Activated CD4-positive, alpha-beta T cell treated with anti-CD3 and anti-CD28 coated beads, Interleukin-2, amount 10 ng/mL, durations not matched to agents 7 days and 5 days (primary cell): ENCODE measurements at regions not wholly inside any gene's neighbourhood (a gene's known extent, or its start where the extent isn't known, plus 50 kb on each side); places are given as distances from the start of the nearest gene placed in this dataset.

ENCODE experiments used
- CTCF ChIA-PET: fragments of 350-600 bp; sonication (Branson Sonifier 250); formaldehyde crosslinking; loops from one replicate; lab custom pipeline; 2021; ENCODE audit warnings: antibody characterized with exemption; lab: Charles Lee
- POLR2A ChIA-PET: fragments of 350-600 bp; sonication (Branson Sonifier 250); formaldehyde crosslinking; loops from one replicate; lab custom pipeline; 2021; ENCODE audit warnings: antibody characterized with exemption; lab: Charles Lee
- DNase-seq: peaks from one replicate; pipeline ENCODE4 v3.0.0-alpha.2; 2020
- H3K27ac Mint-ChIP-seq: one replicate; pipeline ENCODE4 v1.8.0; 2021; ENCODE audit warnings: mild to moderate bottlenecking, moderate library complexity, mixed read lengths
- H3K27me3 Mint-ChIP-seq: one replicate; pipeline ENCODE4 v1.8.0; 2021; ENCODE audit warnings: mixed read lengths
- H3K36me3 Mint-ChIP-seq: one replicate; pipeline ENCODE4 v1.8.0; 2021; ENCODE audit warnings: low read depth, mixed read lengths
- H3K4me1 Mint-ChIP-seq: one replicate; pipeline ENCODE4 v1.8.0; 2021; ENCODE audit warnings: mixed read lengths
- H3K4me3 Mint-ChIP-seq: one replicate; pipeline ENCODE4 v1.8.0; 2021; ENCODE audit warnings: mild to moderate bottlenecking, moderate library complexity, mixed read lengths
- H3K9me3 Mint-ChIP-seq: one replicate; pipeline ENCODE4 v1.8.0; 2021; ENCODE audit warnings: mixed read lengths

GRCh38 chr12:124491310-124491709 is 76.1 kb downstream of the NCOR2 start:
- Mint-ChIP-seq H3K4me3 (no peak overlapping the region), H3K4me1 (peaks cover 14% of the 10 kb centered on the region), H3K27ac (no peak overlapping the region), H3K9me3 (no peaks in the 10 kb centered on the region), H3K27me3 (no peaks in the 10 kb centered on the region), H3K36me3 (peaks cover 3% of the 10 kb centered on the region)
- no peak for DNase-seq
- ChIA-PET CTCF (interaction anchor here (0.7 to 1.1 kb wide), 2 partner anchors 8 to 274 kb away, joined by 3 to 4 read pairs; no protein-coding TSS in a partner anchor), POLR2A (no interaction called here)

- DNase-seq, result no peak
- H3K36me3 Mint-ChIP-seq, result peaks cover 3% of the 10 kb centered on the region
- H3K27me3 Mint-ChIP-seq, result no peaks in the 10 kb centered on the region
- no peak overlapping the region for H3K27ac Mint-ChIP-seq
- no peak overlapping the region for H3K4me3 Mint-ChIP-seq
- H3K4me1 Mint-ChIP-seq, result peaks cover 14% of the 10 kb centered on the region
- CTCF ChIA-PET, result no interaction called here
- POLR2A ChIA-PET, result no interaction called here
- no peaks in the 10 kb centered on the region for H3K9me3 Mint-ChIP-seq
Observed at GRCh38 chr12:124490584-124491305, 76.7 kb downstream of the NCOR2 start.

GRCh38 chr12:124489915-124490583 is 77.4 kb downstream of the NCOR2 start:
- Mint-ChIP-seq H3K4me1 (peaks cover 13% of the 10 kb centered on the region), H3K27ac (no peak overlapping the region), H3K27me3 (no peaks in the 10 kb centered on the region), H3K4me3 (no peak overlapping the region), H3K9me3 (no peaks in the 10 kb centered on the region), H3K36me3 (peaks cover 3% of the 10 kb centered on the region)
- CTCF ChIA-PET, result interaction anchor here (1.1 kb wide), 1 partner anchor 39 kb away, joined by 3 read pairs; no protein-coding TSS in a partner anchor
- POLR2A ChIA-PET, result no interaction called here
- DNase-seq, result no peak

- Mint-ChIP-seq H3K27me3 (no peaks in the 10 kb centered on the region), H3K9me3 (no peaks in the 10 kb centered on the region), H3K4me1 (peaks cover 16% of the 10 kb centered on the region), H3K4me3 (no peak overlapping the region), H3K27ac (no peak overlapping the region), H3K36me3 (peaks cover 7% of the 10 kb centered on the region)
- CTCF ChIA-PET, result interaction anchor here (0.9 to 1.1 kb wide), 2 partner anchors 40 to 168 kb away, joined by 3 read pairs; no protein-coding TSS in a partner anchor
- no peak for DNase-seq
- POLR2A ChIA-PET, result interaction anchor here (0.7 kb wide), 1 partner anchor 21 kb away, joined by 3 read pairs; no protein-coding TSS in a partner anchor
Observed at GRCh38 chr12:124489220-124489619, 78.2 kb downstream of the NCOR2 start.

DNA sequence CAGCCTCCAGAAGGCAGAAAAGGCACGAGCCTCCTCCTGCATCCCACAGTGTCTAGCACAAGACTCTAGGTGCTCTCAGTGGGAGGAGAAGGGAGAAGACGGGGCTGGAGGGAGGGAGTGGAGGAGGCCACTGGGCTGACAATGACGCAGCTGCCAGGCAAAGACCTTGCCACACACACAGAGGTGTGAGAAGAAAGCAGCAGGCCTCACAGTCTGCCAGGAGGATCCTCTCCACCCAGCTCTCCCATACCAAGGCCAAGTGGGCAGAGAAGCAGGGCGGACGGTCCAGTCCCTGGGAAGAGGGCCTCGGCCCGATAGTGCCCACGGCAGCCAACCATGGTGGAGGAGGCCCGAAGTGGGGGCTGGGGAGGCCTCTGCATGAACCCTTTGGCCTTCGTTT is 78.9 kb downstream of the NCOR2 start:
- Mint-ChIP-seq H3K4me1 (peaks cover 15% of the 10 kb centered on the region), H3K36me3 (peaks cover 7% of the 10 kb centered on the region), H3K27me3 (no peaks in the 10 kb centered on the region), H3K9me3 (no peaks in the 10 kb centered on the region), H3K4me3 (no peak overlapping the region), H3K27ac (no peak overlapping the region)
- ChIA-PET POLR2A (no interaction called here), CTCF (interaction anchor here (0.9 kb wide), 1 partner anchor 169 kb away, joined by 3 read pairs; no protein-coding TSS in a partner anchor)
- DNase-seq, result no peak

- POLR2A ChIA-PET, result no interaction called here
- Mint-ChIP-seq H3K27ac (no peak overlapping the region), H3K9me3 (no peaks in the 10 kb centered on the region), H3K36me3 (peaks cover 10% of the 10 kb centered on the region), H3K4me1 (peaks cover 14% of the 10 kb centered on the region), H3K4me3 (no peak overlapping the region), H3K27me3 (no peaks in the 10 kb centered on the region)
- DNase-seq, result no peak
- CTCF ChIA-PET, result interaction anchor here (0.7 kb wide), 1 partner anchor 140 kb away, joined by 3 read pairs; no protein-coding TSS in a partner anchor
Observed at GRCh38 chr12:124487834-124488165, 79.6 kb downstream of the NCOR2 start.

- H3K4me1 Mint-ChIP-seq, result peaks cover 14% of the 10 kb centered on the region
- H3K9me3 Mint-ChIP-seq, result no peaks in the 10 kb centered on the region
- H3K27ac Mint-ChIP-seq, result no peak overlapping the region
- peaks cover 10% of the 10 kb centered on the region for H3K36me3 Mint-ChIP-seq
- DNase-seq, result no peak
- no peak overlapping the region for H3K4me3 Mint-ChIP-seq
- POLR2A ChIA-PET, result no interaction called here
- CTCF ChIA-PET, result interaction anchor here (0.7 kb wide), 1 partner anchor 140 kb away, joined by 3 read pairs; no protein-coding TSS in a partner anchor
- H3K27me3 Mint-ChIP-seq, result no peaks in the 10 kb centered on the region
Observed at GRCh38 chr12:124487066-124487833, 80.2 kb downstream of the NCOR2 start.

- Mint-ChIP-seq H3K4me1 (peaks cover 17% of the 10 kb centered on the region), H3K9me3 (no peaks in the 10 kb centered on the region), H3K27me3 (no peaks in the 10 kb centered on the region), H3K27ac (peak overlapping the region; percentile 11), H3K36me3 (peaks cover 14% of the 10 kb centered on the region), H3K4me3 (no peak overlapping the region)
- ChIA-PET CTCF (no interaction called here), POLR2A (no interaction called here)
- DNase-seq, result no peak
Observed at GRCh38 chr12:124486346-124486963, 81.0 kb downstream of the NCOR2 start.

DNA sequence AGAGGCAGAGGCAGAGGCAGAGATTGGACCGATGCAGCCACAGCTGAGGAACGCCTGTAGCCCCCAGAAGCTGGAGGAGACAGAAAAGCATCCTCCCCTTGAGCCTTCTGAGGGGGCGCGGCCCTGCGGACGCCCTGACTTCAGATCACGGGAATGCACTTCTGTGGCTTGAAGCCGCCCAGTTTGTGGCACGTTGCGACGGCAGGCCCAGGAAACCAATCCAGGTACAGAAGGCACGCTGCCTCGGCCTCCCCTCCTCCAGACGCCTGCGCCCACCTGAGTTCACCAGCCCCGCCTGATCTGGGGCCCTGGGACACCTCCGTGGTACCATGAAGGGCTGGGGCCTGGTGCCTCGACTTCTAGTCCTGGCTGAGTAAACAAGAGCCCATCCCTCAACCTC is 82.0 kb downstream of the NCOR2 start:
- no peak for DNase-seq
- Mint-ChIP-seq H3K9me3 (no peaks in the 10 kb centered on the region), H3K4me3 (no peak overlapping the region), H3K4me1 (peaks cover 26% of the 10 kb centered on the region), H3K36me3 (peaks cover 16% of the 10 kb centered on the region), H3K27ac (no peak overlapping the region), H3K27me3 (no peaks in the 10 kb centered on the region)
- ChIA-PET POLR2A (no interaction called here), CTCF (no interaction called here)

DNA sequence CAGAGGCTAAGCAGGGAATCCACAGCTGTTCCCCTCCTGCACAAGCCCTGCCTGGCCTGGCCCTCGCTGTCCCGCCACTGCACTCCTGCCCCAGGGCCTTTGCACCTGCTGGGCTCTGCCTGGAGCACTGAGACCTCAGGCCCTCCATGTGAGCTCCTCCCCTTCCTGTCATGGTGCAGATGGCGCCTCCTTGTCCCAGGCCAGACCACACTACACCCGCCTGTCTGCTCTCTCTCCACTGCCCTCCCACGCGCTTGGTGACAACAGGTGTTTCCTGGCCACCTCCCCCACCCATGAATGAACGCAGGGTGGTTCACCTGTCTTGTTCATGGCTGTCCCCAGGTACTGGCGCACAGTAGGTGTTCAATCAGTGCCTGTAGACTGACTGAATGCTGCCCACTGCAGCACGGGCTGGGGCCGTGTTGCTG is 82.9 kb downstream of the NCOR2 start:
- Mint-ChIP-seq H3K9me3 (no peaks in the 10 kb centered on the region), H3K27me3 (no peaks in the 10 kb centered on the region), H3K4me1 (peaks cover 29% of the 10 kb centered on the region), H3K27ac (no peak overlapping the region), H3K4me3 (no peak overlapping the region), H3K36me3 (peaks cover 17% of the 10 kb centered on the region)
- ChIA-PET CTCF (interaction anchor here (0.6 kb wide), 1 partner anchor 250 kb away, joined by 3 read pairs; no protein-coding TSS in a partner anchor), POLR2A (no interaction called here)
- peak; percentile 22 for DNase-seq

DNA sequence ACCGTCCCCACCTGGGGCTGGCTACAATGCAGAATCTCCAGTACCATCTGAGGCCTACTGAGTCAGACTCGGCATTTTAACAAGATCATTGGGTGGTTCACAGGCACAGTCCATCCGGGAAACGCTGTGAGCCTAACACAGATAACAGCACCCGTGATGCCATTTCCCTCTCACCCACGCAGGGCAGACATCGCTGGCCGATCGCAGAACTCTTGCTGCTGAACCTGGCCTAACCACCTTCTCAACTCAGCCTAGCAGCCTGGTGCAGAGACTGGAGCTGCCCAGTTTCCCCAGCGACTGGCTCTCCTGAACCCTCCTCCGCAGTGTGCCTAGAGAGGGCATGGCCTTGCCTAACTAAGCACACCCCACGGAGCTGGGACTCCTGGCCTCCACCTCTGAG is 83.3 kb downstream of the NCOR2 start:
- peaks cover 22% of the 10 kb centered on the region for H3K36me3 Mint-ChIP-seq
- H3K27me3 Mint-ChIP-seq, result no peaks in the 10 kb centered on the region
- ChIA-PET POLR2A (no interaction called here), CTCF (interaction anchor here (0.6 kb wide), 1 partner anchor 250 kb away, joined by 3 read pairs; no protein-coding TSS in a partner anchor)
- no peak overlapping the region for H3K4me3 Mint-ChIP-seq
- no peak overlapping the region for H3K27ac Mint-ChIP-seq
- peaks cover 34% of the 10 kb centered on the region for H3K4me1 Mint-ChIP-seq
- peaks cover 2% of the 10 kb centered on the region for H3K9me3 Mint-ChIP-seq
- no peak for DNase-seq
